OCI-LY3 (cell line): ENCODE measurements at regions not wholly inside any gene's neighbourhood (a gene's known extent, or its start where the extent isn't known, plus 50 kb on each side); places are given as distances from the start of the nearest gene placed in this dataset.

Experiments
- H2AFZ ChIP-seq: fragments of 200-600, 300-600 bp; shearing (Covaris generic); 2 replicates; pipeline ENCODE4 v1.6.0; 2014; ENCODE audit warnings: antibody characterized with exemption, low read depth, low read length
- H3K27ac ChIP-seq: fragments of 200-600, 300-600 bp; sonication (generic); 2 replicates; pipeline ENCODE4 v1.5.1; 2014; ENCODE audit warnings: mild to moderate bottlenecking, low read length, moderate library complexity, mixed read lengths
- H3K27me3 ChIP-seq: fragments of 200-600, 300-600 bp; sonication (generic); 2 replicates; pipeline ENCODE4 v1.6.1; 2014; ENCODE audit warnings: low read depth, low read length, mixed read lengths
- H3K36me3 ChIP-seq: fragments of 200-600, 300-600 bp; sonication (generic); replicated peaks from 2 replicates; pipeline ENCODE3; 2014; ENCODE audit warnings: low read depth, low read length, mixed read lengths
- H3K4me1 ChIP-seq: fragments of 300-600, 200-600 bp; sonication (generic); 2 replicates; pipeline ENCODE4 v1.6.1; 2014; ENCODE audit warnings: low read length, mixed read lengths
- H3K4me2 ChIP-seq: fragments of 200-600, 300-600 bp; sonication (generic); 2 replicates; pipeline ENCODE4 v1.6.1; 2014; ENCODE audit warnings: low read length, mixed read lengths
- H3K4me3 ChIP-seq: fragments of 300-600, 200-600 bp; sonication (generic); 2 replicates; pipeline ENCODE4 v1.5.1; 2014; ENCODE audit warnings: antibody characterized with exemption, mild to moderate bottlenecking, low read length, moderate library complexity
- H3K79me2 ChIP-seq: fragments of 300-600, 200-600 bp; shearing (Covaris generic); 2 replicates; pipeline ENCODE4 v1.6.1; 2014; ENCODE audit warnings: mild to moderate bottlenecking, low read length, mixed read lengths
- H3K9ac ChIP-seq: fragments of 300-600, 200-600 bp; shearing (Covaris generic); 2 replicates; pipeline ENCODE4 v1.6.0; 2014; ENCODE audit warnings: mild to moderate bottlenecking, low read length, moderate library complexity
- H3K9me3 ChIP-seq: fragments of 200-600, 300-600 bp; shearing (Covaris generic); 2 replicates; pipeline ENCODE4 v1.6.1; 2014; ENCODE audit warnings: low read length, mixed read lengths; ENCODE audit not compliant: insufficient read depth
- H4K20me1 ChIP-seq: fragments of 200-600, 300-600 bp; sonication (generic); 2 replicates; pipeline ENCODE4 v1.6.1; 2016; ENCODE audit warnings: low read length, mixed read lengths; ENCODE audit not compliant: insufficient read depth
- CTCF ChIP-seq: fragments of 200-600, 300-600 bp; sonication (generic); IDR thresholded peaks from 2 replicates; pipeline ENCODE4 v1.5.1; 2014; ENCODE audit warnings: antibody characterized with exemption, low read length, low read depth
- EZH2phosphoT487 ChIP-seq: fragments of 200-600 bp; shearing (Covaris generic); IDR thresholded peaks from 2 replicates; pipeline ENCODE4 v1.6.1; 2018; ENCODE audit warnings: antibody characterized with exemption, mixed run types, low read depth

- H3K9me3 ChIP-seq, result no peaks in the 10 kb centered on the region
- H4K20me1 ChIP-seq, result no peaks in the 10 kb centered on the region
- H3K27ac ChIP-seq, result no peak overlapping the region
- no peaks in the 10 kb centered on the region for H3K79me2 ChIP-seq
- H3K27me3 ChIP-seq, result no peaks in the 10 kb centered on the region
- H3K36me3 ChIP-seq, result no peaks in the 10 kb centered on the region
- no peak overlapping the region for H2AFZ ChIP-seq
- no peak overlapping the region for H3K4me2 ChIP-seq
- H3K9ac ChIP-seq, result no peak overlapping the region
- no peak overlapping the region for H3K4me3 ChIP-seq
- TF ChIP-seq EZH2phosphoT487, result no peak
- TF ChIP-seq CTCF, result no peak
- H3K4me1 ChIP-seq, result no peaks in the 10 kb centered on the region
Observed at GRCh38 chr1:73106931-73107330, 824.6 kb upstream of the NEGR1 start.

GRCh38 chr1:73105755-73106154 lies 823.4 kb upstream of the NEGR1 start:
- H3K27me3 ChIP-seq, result no peaks in the 10 kb centered on the region
- H3K4me3 ChIP-seq, result no peak overlapping the region
- no peak overlapping the region for H3K4me2 ChIP-seq
- H3K9me3 ChIP-seq, result no peaks in the 10 kb centered on the region
- no peak overlapping the region for H3K27ac ChIP-seq
- no peak for TF ChIP-seq EZH2phosphoT487
- TF ChIP-seq CTCF, result no peak
- no peak overlapping the region for H3K9ac ChIP-seq
- no peaks in the 10 kb centered on the region for H3K4me1 ChIP-seq
- no peaks in the 10 kb centered on the region for H3K79me2 ChIP-seq
- no peaks in the 10 kb centered on the region for H3K36me3 ChIP-seq
- H4K20me1 ChIP-seq, result no peaks in the 10 kb centered on the region
- no peak overlapping the region for H2AFZ ChIP-seq

- no peaks in the 10 kb centered on the region for H3K27me3 ChIP-seq
- H3K9me3 ChIP-seq, result no peaks in the 10 kb centered on the region
- no peaks in the 10 kb centered on the region for H3K79me2 ChIP-seq
- H3K9ac ChIP-seq, result no peak overlapping the region
- H3K36me3 ChIP-seq, result no peaks in the 10 kb centered on the region
- H2AFZ ChIP-seq, result no peak overlapping the region
- H3K4me2 ChIP-seq, result no peak overlapping the region
- TF ChIP-seq CTCF (no peak), EZH2phosphoT487 (no peak)
- no peak overlapping the region for H3K4me3 ChIP-seq
- H3K27ac ChIP-seq, result no peak overlapping the region
- H4K20me1 ChIP-seq, result no peaks in the 10 kb centered on the region
- H3K4me1 ChIP-seq, result no peaks in the 10 kb centered on the region
Observed at GRCh38 chr1:73104749-73105148, 822.4 kb upstream of the NEGR1 start.

- H3K4me2 ChIP-seq, result no peak overlapping the region
- H3K4me3 ChIP-seq, result no peak overlapping the region
- H3K4me1 ChIP-seq, result no peaks in the 10 kb centered on the region
- TF ChIP-seq EZH2phosphoT487, result no peak
- peak; percentile 9; the same call in 1 of the 2 replicates for TF ChIP-seq CTCF
- H3K9me3 ChIP-seq, result no peaks in the 10 kb centered on the region
- H3K36me3 ChIP-seq, result no peaks in the 10 kb centered on the region
- H3K27me3 ChIP-seq, result no peaks in the 10 kb centered on the region
- no peak overlapping the region for H3K9ac ChIP-seq
- H4K20me1 ChIP-seq, result no peaks in the 10 kb centered on the region
- no peak overlapping the region for H3K27ac ChIP-seq
- H3K79me2 ChIP-seq, result no peaks in the 10 kb centered on the region
- H2AFZ ChIP-seq, result no peak overlapping the region
Observed at GRCh38 chr1:73100216-73100615, 817.9 kb upstream of the NEGR1 start.
